Renal pelvis (tissue), 1 donor: ENCODE measurements at regions not wholly inside any gene's neighbourhood (a gene's known extent, or its start where the extent isn't known, plus 50 kb on each side); places are given as distances from the start of the nearest gene placed in this dataset.
A peak's percentile ranks its signal among the peaks of the same experiment; 100 is the strongest.
"Not testable (repeated sequence)": the region's sequence is repeated elsewhere in the genome, so short reads cannot be mapped to it uniquely, and the experiment has no call there.

Experiments
- DNase-seq: peaks from one replicate; pipeline ENCODE4 v3.0.0-alpha.2; 2013

DNA sequence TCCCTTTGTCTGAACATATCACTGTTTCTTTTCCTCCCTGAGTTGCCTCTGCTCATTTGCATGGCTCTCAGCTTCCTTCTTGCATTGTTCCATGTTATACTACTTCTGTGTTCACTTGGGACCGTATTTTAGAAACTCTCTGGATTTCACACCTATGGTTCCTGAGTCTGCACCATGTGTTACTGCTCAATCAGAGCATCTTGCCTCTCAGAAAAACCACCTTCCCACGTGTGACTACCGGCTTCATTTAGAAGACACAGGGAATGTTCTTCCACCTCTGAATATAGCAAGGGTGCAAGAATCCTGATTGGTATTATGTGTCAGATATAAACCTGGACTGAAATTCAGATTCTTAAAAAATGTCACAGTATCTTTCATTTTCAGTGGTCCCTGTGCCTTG lies 731.2 kb downstream of the TDRD15 start:
- DNase-seq, result no peak

DNA sequence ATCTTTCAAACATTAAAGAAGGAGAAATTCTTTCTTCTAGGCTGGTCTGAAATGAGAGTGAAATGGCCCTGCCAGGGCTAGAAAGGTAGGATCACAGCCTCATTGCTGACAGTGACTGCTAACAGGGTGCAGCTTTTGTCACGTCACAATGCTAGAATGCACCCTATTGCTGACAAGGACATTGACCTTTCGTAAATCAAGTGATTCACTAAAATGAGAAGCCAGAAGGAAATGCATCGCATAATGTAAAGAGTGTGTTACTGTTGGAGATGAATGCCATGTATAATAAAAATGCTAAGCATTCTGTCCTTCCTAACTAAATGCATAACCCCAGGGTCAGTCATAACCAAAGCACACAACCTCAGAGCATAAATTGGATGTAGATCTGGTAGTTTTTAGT lies 732.9 kb downstream of the TDRD15 start:
- no peak for DNase-seq

DNA sequence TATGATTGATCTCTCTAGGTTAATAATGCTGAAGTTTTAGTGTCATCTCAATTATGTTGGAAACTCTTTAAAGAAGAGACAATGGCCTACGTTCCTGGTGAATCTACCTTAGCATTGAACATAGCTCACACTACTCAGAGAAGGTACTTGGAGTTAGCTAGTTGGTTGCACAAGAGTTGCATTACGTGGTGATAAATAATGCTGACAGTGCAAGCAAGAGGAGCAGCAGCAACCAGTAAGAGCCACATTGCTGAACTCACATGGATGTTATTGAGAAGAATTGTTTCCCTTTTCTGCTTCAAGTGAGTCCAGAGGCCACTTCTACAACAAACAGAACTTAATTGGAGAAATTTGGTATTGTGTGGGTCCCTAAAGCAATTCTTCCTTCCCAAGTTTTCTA lies 737.1 kb downstream of the TDRD15 start:
- peak; percentile 9 for DNase-seq

DNA sequence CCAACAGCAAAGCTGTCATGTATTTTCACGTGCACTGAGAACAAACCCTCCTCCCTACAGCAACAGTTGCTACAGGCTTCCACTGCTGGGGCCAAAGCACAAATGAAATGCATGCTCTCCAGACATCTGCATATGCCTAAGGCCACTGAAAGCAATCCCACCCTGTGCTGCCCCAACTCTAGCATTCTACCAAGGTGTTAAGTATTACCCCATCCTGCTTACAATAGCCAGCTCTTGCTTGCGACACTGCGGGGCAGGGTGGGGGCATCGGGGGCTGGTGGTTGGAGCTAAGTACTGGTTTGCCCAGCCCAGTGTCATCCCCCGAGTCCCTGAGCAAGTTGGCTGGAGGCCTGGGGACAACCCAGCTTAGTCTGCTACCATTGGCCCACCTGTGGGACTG lies 742.5 kb downstream of the TDRD15 start:
- DNase-seq, result no peak

- DNase-seq, result no peak
Measured at GRCh38 chr2:21887881-21888280, 764.1 kb downstream of the TDRD15 start.

- no peak for DNase-seq
Measured at GRCh38 chr2:21890041-21890440, 766.3 kb downstream of the TDRD15 start.

DNA sequence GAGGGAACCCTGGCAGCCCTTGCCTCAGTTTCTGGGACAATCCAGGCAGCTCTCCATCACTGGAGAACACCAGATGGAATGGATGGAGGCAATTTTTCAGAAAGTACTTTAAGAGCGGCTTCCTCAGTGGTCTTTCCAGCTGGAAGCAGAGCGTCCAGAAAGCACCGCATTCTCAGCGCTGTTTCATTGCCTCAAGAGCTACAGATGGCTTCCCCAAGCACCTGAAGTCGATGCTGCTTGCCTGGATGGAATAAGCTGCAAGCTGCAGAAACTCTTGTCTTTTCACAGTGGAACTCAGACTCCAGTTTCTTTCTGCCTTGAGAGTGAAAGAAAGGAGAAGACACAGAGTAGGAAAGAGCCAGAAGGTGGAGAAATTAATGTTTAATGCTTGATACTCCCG lies 766.9 kb downstream of the TDRD15 start:
- DNase-seq, result no peak

- no peak for DNase-seq
Measured at GRCh38 chr2:21891191-21891590, 767.4 kb downstream of the TDRD15 start.

DNA sequence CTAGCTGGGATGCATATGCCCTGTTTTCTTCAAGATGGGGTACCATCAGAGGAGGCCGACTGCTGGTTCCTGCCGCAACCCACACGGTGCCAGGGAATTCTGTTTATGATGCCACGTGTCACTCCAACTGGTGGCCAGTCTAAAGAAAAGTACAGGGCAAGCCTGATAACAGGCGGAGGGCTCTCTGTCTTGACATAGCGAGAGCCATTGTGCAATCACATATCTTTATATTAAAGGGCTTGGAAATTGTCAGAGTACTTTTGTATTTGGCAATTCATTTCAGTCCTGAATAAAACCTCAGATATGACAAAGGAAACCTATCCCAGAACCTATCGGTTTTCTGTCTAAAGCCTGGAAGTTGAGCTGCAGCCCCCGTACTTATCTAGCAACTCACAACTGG lies 768.4 kb downstream of the TDRD15 start:
- no peak for DNase-seq

DNA sequence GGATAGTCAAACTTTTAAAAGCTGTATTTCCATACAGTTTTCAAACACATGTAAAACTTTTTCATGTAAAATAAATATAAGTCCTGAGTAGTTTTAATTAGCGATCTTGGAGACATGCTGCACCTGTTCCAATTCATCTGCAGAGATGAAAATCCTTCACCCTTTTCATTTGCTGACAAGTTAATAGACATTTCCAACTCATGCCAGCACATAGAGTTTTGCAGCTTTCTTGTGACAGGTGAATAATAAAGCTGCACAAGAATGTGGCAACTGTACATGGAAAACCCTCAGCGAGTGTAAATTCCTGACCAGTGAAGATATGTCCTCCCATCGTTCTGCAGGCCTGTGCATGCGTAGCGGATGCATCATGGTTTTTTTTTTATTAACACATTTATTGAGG lies 771.4 kb downstream of the TDRD15 start:
- DNase-seq, result no peak

- DNase-seq, result not testable (repeated sequence)
Measured at GRCh38 chr2:21908712-21909380, 785.1 kb downstream of the TDRD15 start.

DNA sequence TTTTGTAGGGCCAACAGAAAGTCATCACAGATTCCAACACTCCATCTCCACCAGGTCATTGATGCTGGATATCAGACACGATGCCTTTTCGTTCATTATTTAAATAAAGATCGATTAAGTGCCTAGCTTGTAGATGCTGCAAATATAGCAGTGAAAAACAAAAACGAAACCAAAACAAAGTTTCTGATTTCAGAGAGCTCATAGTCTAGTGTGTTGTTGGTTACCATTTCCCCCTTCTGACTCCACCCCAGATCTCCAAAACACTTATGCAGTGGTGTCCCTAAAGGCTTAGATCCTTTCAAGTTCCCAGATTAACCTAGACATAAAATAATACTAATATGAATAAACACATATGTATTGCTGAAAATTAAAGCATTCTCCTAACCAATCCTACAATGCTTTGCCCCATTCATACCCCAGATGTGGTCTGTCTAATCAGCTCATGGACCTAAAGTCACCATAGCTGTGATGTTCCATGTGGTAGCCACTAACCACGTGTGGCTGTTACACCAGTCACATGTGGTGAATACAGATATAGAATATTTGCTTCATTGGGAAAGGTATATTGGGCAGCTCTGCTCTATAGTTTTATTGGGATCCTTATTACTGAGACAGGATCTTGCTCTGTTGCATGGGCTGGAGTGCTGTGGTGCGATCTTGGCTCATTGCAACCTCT lies 787.2 kb downstream of the TDRD15 start:
- no peak for DNase-seq

DNA sequence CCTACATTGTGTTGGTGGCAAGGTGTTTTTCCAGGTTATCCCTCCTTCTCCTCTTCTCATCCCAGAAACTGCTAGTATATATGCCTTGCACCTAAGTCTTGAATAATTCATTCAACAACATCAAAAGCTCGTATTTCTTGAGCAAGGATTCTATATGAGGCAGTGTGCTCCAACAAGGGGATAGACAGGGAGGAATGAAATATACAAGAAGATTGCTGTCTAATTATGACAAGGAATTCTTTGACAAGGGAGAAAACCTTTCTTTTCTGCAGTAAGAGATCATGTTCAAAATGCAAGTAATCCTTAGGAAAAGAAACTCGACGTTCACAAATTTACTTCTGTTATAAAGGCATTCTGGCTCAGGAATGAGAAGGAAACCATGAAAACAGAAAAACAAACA lies 788.6 kb downstream of the TDRD15 start:
- no peak for DNase-seq

DNA sequence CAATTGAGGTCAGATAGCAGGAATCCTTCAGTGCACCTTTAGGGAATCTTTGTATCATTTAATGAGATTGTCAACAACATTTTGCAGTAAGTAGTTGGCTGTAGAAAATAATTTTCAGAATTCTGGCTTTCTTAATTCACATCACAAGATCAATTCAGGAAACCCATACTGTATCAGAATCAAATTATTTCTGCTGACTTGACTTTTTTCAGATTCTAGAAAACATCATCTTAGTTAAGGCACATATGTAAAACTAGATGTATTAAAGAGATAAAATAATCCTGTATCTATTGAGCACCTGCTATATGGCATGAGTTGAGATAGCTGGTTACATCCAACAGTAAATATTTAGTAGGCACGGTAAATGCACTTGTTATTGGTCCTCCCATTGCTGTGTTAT lies 791.4 kb downstream of the TDRD15 start:
- DNase-seq, result no peak

DNA sequence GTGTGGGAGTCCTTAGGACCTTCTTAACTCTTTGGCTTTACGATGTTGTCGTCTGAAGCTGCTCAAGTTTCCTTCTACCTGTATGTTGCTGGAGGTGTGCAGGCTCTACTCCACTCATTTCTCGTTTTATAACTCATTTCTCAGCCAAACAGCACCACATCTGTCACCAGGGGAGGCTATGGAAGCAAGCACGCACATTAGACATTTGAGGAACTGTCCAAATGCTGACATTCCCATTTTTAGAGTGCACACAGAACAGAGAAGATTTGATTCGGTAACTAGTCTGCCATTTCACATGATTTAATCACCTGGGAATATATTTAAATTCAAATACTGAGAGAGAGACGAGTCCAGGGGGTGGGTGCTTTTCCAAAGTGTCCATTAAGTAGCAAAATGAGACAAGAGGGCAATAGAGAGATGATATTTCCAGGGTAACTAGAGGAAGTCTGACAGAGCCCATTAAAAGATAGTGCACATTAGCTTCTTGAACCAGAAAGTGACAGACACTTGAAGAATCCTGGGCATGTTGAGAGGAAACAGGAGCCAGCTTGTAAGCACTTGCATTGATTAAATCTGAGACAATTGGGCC lies 793.3 kb downstream of the TDRD15 start:
- DNase-seq, result peak; percentile 41

DNA sequence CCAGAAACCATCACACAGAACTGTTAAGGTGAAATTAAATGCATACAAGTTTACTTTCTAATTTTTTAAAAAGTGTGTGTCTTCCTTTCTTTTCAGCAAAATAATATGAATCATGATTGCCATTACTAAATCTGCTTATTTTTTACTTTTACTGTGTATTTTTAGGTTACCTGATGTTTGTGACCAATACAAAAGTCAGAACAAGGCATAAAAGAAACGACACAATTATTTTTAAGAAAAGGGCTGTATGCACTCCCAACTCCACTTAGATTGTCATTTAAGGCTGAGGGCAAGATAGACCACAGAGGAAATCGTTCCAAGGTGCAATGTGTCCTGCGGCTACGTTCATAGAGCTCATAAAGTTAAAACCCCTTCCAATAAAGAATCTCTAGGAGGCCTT lies 797.0 kb downstream of the TDRD15 start:
- DNase-seq, result no peak

GRCh38 chr2:21924640-21925285 lies 801.0 kb downstream of the TDRD15 start:
- no peak for DNase-seq

DNA sequence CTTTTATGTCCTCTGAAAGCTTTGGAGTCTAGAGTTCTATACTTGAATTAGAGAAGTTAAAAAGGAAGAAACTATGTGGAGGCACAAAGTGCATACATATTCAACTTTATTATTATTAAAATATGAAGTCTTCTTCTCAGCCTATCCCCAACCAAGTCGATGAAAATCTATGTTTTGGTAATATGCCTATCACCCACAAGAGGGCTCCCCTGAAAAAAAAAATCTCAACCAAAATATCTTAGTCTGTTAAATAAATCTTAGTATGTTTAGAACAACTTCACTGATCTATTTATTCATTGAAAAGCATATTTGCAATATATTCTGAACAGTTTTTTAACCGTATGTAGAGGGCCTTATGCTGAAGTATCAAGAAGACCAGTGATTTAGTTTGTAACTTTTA lies 804.5 kb downstream of the TDRD15 start:
- DNase-seq, result no peak

DNA sequence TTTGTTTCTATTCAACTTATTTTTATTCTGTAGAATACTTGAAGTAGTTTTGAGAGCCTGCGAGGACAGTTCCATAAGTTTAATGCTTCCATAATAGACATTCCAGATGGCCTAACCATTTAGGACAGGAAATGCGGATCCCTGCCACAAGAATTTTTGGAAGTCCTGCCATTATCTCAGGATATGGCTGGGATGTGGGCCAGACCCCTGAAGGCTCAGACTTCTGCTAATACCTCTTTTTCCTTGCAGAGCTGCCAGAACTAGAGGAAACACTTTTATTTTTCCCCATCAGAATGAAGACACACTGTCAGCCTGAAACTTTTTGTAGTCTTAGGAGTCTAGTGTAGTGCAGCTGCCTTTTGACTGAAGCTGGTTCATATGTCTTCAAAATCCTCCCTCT lies 806.5 kb downstream of the TDRD15 start:
- no peak for DNase-seq

DNA sequence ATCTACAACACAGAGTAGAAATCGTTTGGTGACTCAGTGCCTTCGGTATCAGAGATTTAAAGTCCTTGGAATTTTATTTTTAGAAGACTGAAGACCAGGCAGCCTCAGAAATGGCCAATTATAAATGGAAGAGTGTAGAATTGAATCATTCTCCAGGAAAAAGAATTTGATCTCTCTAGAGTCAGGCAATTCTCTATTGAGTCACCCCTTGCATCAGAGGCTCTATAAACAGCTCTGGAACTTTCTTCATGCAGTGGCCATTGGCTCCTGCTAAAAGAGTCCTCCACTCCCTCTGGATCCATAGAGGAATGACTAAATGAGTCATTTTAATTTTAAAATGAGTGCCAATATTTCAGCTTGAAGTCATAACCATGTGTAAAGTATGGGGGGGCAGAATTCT lies 816.2 kb downstream of the TDRD15 start:
- no peak for DNase-seq

DNA sequence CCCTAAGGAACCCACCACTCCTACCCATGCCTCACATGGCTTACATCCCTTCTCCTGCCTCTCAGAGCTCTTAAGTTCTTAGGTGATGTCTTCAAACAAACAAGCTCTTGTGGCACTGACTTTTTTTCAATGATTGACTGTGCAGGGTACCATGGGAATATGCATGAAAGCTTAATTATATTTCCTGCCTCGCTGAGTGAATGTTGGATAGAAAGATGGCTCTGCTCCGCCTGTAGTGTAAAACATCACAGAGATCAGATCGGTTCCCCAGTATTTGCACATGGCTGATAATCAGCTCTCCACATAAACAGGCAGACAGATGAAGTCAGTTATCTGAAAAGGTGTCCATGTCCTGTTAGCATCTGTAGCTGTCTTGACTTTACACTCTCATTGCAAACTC lies 820.8 kb downstream of the TDRD15 start:
- DNase-seq, result no peak

DNA sequence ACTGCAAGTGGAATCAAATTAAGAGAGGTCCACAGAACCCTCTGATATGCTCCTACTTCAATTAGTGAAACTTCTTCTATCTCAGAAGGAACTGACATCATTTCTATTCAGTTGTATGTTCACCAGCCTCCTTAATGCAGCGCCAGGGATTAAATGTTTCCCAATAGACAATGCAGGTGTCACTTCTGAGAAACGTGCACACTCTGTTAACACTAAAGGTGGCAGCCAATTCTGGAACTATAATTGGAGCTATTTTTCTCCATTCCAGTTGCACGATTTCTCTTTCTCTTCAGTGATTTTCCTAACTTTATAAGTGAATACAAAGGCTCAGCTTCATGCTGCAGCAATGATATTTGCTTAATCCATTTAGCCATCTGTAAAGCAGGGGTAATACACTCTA lies 821.9 kb downstream of the TDRD15 start:
- DNase-seq, result no peak

GRCh38 chr2:21947046-21947445 lies 823.3 kb downstream of the TDRD15 start:
- no peak for DNase-seq
